Sigmoid colon (tissue), 6 donors: ENCODE measurements at regions not wholly inside any gene's neighbourhood (a gene's known extent, or its start where the extent isn't known, plus 50 kb on each side); places are given as distances from the start of the nearest gene placed in this dataset.

Source experiments
- DNase-seq: peaks from one replicate; pipeline ENCODE4 v3.0.0-alpha.2; 2019
- H3K27ac ChIP-seq, 4 donors: fragments of 200-600 bp; sonication (generic); one replicate each; pipeline ENCODE4 v1.5.1; 2016 to 2019; ENCODE audit warnings: mild to moderate bottlenecking in 1 of 4
- H3K27me3 ChIP-seq, 3 donors: fragments of 200-600 bp; sonication (generic); one replicate each; pipeline ENCODE4 v1.5.1; 2019; ENCODE audit warnings: mild to moderate bottlenecking in 1 of 3
- H3K36me3 ChIP-seq, 4 donors: fragments of 200-600 bp; sonication (generic); one replicate each; pipeline ENCODE4 v1.5.1; 2016 to 2019
- H3K4me1 ChIP-seq, 4 donors: fragments of 200-600 bp; sonication (generic); one replicate each; pipeline ENCODE4 v1.5.1; 2017 to 2019
- H3K4me3 ChIP-seq, 4 donors: fragments of 200-600 bp; sonication (generic); one replicate each; pipeline ENCODE4 v1.5.1; 2017 to 2019; ENCODE audit warnings: mild to moderate bottlenecking in 2 of 4, moderate library complexity in 1 of 4
- H3K9me3 ChIP-seq, 4 donors: fragments of 200-600 bp in 3 of 4; sonication (generic) in 3 of 4; one replicate each; pipeline versions ENCODE4 v1.5.1 to v1.6.1; 2013 to 2019
- CTCF ChIP-seq, 4 experiments: fragments of 450-650 bp in 3 of 4; fragments of 200-600 bp in 1 of 4; IDR thresholded peaks; one replicate each; pipeline ENCODE4 v1.5.1; 2016 to 2019; ENCODE audit warnings: antibody characterized with exemption in 4 of 4, mild to moderate bottlenecking in 3 of 4, moderate library complexity in 2 of 4
- EP300 ChIP-seq, 4 donors: sonication (generic); formaldehyde crosslinking; IDR thresholded peaks; one replicate each; pipeline ENCODE4 v1.6.1; 2017; ENCODE audit warnings: antibody characterized with exemption in 4 of 4
- POLR2A ChIP-seq, 2 donors: fragments of 450-650 bp; IDR thresholded peaks; one replicate each; pipeline ENCODE4 v1.6.1; 2016; ENCODE audit warnings: antibody characterized with exemption in 2 of 2, mild to moderate bottlenecking in 2 of 2, moderate library complexity in 2 of 2
- POLR2AphosphoS5 ChIP-seq, 4 donors: sonication (generic); formaldehyde crosslinking; IDR thresholded peaks; one replicate each; pipeline ENCODE4 v1.6.1; 2017; ENCODE audit warnings: antibody characterized with exemption in 4 of 4
- WGBS, 2 donors: extraction: QIAGEN DNeasy Blood & Tissue Kit; methylation state at CpG; one replicate each; pipeline ENCODE4 v1.1.7; 2013; 5-methylcytosine and 5-hydroxymethylcytosine counted together
- intact Hi-C: fragments of 100-400 bp; cut with DNase I; formaldehyde crosslinking; loops from one replicate; pipeline ENCODE4 v1.15.1; 2023
- donor health status: healthy with polysubstance abuse.
- donor health status: healthy.

DNA sequence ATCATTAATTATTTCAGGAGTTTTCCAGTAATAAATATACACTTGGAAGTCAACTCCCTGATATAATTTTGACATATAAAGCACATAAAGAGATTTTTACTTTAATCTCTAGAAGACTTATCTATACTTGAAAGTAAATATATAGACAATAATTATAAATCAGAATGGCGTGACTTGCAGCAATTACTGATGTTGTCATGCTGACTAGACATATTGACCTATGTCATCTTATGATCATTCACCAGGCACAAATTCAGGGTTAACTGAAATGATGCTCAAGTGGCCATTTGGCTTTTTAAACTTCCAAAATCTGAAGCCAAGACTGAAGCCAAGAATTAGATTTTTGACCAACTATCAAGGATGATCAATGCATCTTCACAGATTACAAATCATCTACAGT, 192.2 kb downstream of the MCHR2 start:
- Histone ChIP-seq H3K27me3 (no peaks in the 10 kb centered on the region), H3K4me3 (no peak overlapping the region), H3K9me3 (no peaks in the 10 kb centered on the region), H3K36me3 (no peaks in the 10 kb centered on the region), H3K27ac (no peak overlapping the region), H3K4me1 (no peaks in the 10 kb centered on the region)
- DNase-seq, result no peak
- TF ChIP-seq POLR2A (IDR thresholded peaks at IDR 0.05) (no peak), POLR2AphosphoS5 (IDR thresholded peaks at IDR 0.05) (no peak), EP300 (IDR thresholded peaks at IDR 0.05) (no peak), CTCF (IDR thresholded peaks at IDR 0.05) (no peak)
- intact Hi-C loops, result no loop called here
- WGBS, 2 donors, result 56 to 80% methylated on average over 1 of the region's 1 CpG

DNA sequence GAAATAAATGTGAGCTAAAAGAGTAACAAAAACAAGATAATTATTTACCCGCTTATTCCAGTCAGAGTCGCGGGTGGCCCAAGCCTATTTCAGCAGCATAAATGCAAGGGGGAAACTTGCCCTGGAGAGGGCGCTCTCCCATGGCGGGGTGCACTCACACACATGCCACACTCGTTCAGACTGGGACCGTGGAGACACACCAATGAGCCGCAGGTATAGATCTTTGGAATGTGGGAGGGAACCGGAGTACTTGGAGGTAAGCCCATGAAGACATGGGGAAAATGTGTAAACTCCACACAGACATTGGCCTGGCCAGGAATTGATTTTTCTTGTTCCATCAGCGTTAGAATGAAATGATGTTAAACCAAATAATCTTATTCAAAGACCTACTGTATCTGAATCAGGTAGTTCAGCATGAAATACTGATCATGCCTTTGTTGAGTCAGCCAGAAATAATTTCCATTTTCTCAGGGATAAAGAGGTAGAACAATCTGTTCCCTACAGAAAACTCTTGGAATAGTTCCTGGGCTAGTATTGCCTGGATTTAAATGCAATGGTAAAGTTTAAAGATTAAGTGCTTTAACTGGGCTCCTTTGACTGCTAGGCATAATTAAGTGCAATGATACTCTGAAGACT, 191.5 kb downstream of the MCHR2 start:
- intact Hi-C loops, result no loop called here
- 57 to 76% methylated on average over 10 of the region's 10 CpGs for WGBS, 2 donors

DNA sequence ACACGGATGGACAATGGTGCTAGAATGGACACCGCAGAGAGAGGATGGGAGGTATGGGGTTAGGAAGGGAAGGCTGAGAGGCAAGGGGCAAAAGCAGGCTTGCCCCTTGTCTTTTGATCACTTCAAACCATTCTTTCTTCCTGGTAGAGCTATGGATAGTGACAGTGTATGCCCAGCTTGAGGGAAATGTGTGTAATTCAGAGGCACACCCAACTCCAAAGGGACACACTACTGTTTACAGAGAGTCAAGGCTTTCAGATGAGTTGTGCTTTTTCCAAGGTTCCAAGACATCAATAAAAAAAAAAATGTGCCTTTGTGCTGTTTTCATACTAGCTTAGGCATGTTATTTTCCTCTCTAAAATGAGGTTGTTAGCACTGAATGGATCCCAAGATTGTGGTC, 185.0 kb downstream of the MCHR2 start:
- no peak for DNase-seq
- Histone ChIP-seq H3K27me3 (no peaks in the 10 kb centered on the region), H3K9me3 (no peaks in the 10 kb centered on the region), H3K4me3 (no peak overlapping the region), H3K36me3 (no peaks in the 10 kb centered on the region), H3K4me1 (no peaks in the 10 kb centered on the region), H3K27ac (no peak overlapping the region)
- TF ChIP-seq POLR2AphosphoS5 (IDR thresholded peaks at IDR 0.05), result no peak
- intact Hi-C loops, result no loop called here
- WGBS, 2 donors, result 67 to 88% methylated on average over 2 of the region's 2 CpGs

More for the DNA sequence above, 191.5 kb downstream of the MCHR2 start:
- H3K27ac ChIP-seq, result no peak overlapping the region
- no peak overlapping the region for H3K4me3 ChIP-seq
- TF ChIP-seq POLR2A (IDR thresholded peaks at IDR 0.05), result no peak
- TF ChIP-seq POLR2AphosphoS5 (IDR thresholded peaks at IDR 0.05), result no peak
- no peak for TF ChIP-seq CTCF (IDR thresholded peaks at IDR 0.05)
- TF ChIP-seq EP300 (IDR thresholded peaks at IDR 0.05), result no peak
- no peak for DNase-seq
- H3K36me3 ChIP-seq, result no peaks in the 10 kb centered on the region
- no peaks in the 10 kb centered on the region for H3K27me3 ChIP-seq
- no peaks in the 10 kb centered on the region for H3K9me3 ChIP-seq
- H3K4me1 ChIP-seq, result no peaks in the 10 kb centered on the region

DNA sequence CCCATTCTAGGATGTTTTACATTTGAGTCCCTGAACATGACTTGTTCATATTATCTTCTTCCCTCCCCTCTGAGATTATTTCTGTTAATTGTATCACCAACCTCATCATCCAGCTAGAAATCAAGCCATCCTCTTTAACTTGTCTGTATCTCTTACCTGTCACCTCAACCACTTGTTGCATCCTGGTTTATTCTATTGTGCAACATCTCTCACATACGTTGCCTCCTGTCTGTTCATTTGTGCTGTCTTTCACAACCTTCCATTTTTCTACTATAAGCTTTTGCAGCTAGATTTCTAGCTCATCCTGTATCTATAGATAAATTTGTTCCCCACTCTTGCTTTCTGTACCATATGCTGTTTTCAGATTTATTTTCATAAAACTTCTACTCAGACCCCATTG, 183.7 kb downstream of the MCHR2 start:
- intact Hi-C loops, result no loop called here
- Histone ChIP-seq H3K27me3 (no peaks in the 10 kb centered on the region), H3K4me1 (no peaks in the 10 kb centered on the region), H3K27ac (no peak overlapping the region), H3K36me3 (no peaks in the 10 kb centered on the region), H3K4me3 (no peak overlapping the region), H3K9me3 (no peaks in the 10 kb centered on the region)
- TF ChIP-seq POLR2AphosphoS5 (IDR thresholded peaks at IDR 0.05) (no peak), EP300 (IDR thresholded peaks at IDR 0.05) (no peak), CTCF (IDR thresholded peaks at IDR 0.05) (no peak), POLR2A (IDR thresholded peaks at IDR 0.05) (no peak)
- WGBS, 2 donors, result 62 to 76% methylated on average over 1 of the region's 1 CpG
- no peak for DNase-seq

DNA sequence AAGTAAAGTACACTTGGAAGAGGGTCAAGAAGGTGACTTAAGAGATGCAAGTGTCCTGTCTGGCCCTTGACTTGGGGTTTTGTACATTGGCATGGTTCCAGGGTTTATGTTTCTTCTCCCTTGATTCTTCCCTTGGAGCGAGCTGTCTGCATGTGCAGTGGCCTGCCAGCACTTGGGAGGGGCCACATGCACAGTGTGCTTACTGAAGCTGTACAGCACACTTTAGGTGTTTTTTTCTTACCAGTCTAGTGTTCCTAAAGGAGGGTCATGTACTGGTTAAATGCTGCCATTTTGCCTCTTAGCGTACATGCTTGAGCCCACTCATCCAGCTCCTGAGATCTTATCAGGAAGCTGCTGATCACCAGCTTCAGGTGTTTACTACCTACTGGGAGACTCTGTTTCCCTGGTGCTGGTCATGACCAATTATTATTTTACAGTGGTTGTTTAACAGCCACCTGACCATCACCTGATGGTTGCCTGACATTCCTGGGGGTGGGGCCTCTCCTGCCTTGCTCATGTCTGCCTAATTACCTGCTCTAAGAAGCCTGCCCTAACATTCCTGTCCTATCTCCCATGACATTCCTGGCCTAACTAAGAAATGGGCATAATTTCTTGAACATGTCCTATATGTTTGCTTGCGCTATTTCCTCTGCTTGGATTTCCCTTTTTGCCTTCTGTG, 182.9 kb downstream of the MCHR2 start:
- DNase-seq, result no peak
- no peaks in the 10 kb centered on the region for H3K9me3 ChIP-seq
- intact Hi-C loops, result no loop called here
- no peaks in the 10 kb centered on the region for H3K36me3 ChIP-seq
- no peak overlapping the region for H3K4me3 ChIP-seq
- no peaks in the 10 kb centered on the region for H3K27me3 ChIP-seq
- TF ChIP-seq POLR2AphosphoS5 (IDR thresholded peaks at IDR 0.05), result no peak
- no peak for TF ChIP-seq POLR2A (IDR thresholded peaks at IDR 0.05)
- no peak for TF ChIP-seq CTCF (IDR thresholded peaks at IDR 0.05)
- TF ChIP-seq EP300 (IDR thresholded peaks at IDR 0.05), result no peak
- 73 to 84% methylated on average over 3 of the region's 3 CpGs for WGBS, 2 donors
- H3K4me1 ChIP-seq, result no peaks in the 10 kb centered on the region
- H3K27ac ChIP-seq, result no peak overlapping the region
